ENCODE measurements at regions not wholly inside any gene's neighbourhood (a gene's known extent, or its start where the extent isn't known, plus 50 kb on each side); places are given as distances from the start of the nearest gene placed in this dataset.

GRCh38 chr4:64016893-64017292 is 392.4 kb downstream of the TECRL start:
- ATAC-seq (ENCODE audit: poor library complexity), result no peak
- POLR2A ChIA-PET, result no interaction called here
- Mint-ChIP-seq H3K27me3 (no peaks in the 10 kb centered on the region), H3K36me3 (ENCODE audit: low read depth) (no peaks in the 10 kb centered on the region), H3K4me3 (no peak overlapping the region), H3K4me1 (ENCODE audit: low read depth) (no peaks in the 10 kb centered on the region), H3K9me3 (peaks cover 2% of the 10 kb centered on the region), H3K27ac (no peak overlapping the region)
- H3K36me3 ChIP-seq (ENCODE audit: insufficient read depth, low read length), result no peaks in the 10 kb centered on the region
- no peaks in the 10 kb centered on the region for H3K27me3 ChIP-seq (ENCODE audit: control insufficient read depth in 1 of 2, insufficient read depth in 2 of 2, low read length in 2 of 2)
- peaks cover 0 to 11% of the 10 kb centered on the region in 2 experiments for H3K9me3 ChIP-seq (ENCODE audit: control insufficient read depth in 1 of 2, insufficient read depth in 1 of 2, low read length in 2 of 2)
- no peak for DNase-seq
- intact Hi-C loops (cut with DNase I, micrococcal nuclease), result no loop called here
- H3K4me1 ChIP-seq (ENCODE audit: insufficient read depth, low read length), result no peaks in the 10 kb centered on the region
- CTCF ChIA-PET, result no interaction called here
- H3K27ac ChIP-seq (ENCODE audit: low read depth in 1 of 2, low read length in 2 of 2), result no peak overlapping the region
- no peak for TF ChIP-seq CTCF (IDR thresholded peaks at IDR 0.05)
- no peak overlapping the region for H3K4me3 ChIP-seq (ENCODE audit: low read length)

DNA sequence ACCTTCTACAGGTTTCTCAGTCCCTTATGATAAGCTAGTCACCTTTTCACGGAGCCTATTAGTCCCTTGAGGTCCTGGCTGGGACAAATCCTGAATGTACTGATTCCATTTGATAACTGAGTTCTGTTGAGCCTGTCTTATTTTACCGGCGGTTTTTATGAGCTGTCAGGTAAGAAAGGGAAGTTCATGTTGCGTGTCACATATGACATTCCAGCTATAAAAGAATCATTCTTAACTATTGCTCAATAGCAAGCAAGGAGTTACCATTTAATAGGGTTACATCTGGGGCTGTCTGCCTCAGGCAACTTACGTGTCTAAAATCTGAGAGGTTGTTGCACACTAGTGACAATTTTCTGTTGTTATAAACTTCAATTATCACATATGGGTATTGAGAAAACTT is 394.6 kb downstream of the TECRL start:
- intact Hi-C loops (cut with DNase I, micrococcal nuclease), result no loop called here
- TF ChIP-seq CTCF (IDR thresholded peaks at IDR 0.05), result no peak
- no peak overlapping the region for H3K27ac Mint-ChIP-seq
- H3K4me1 ChIP-seq (ENCODE audit: insufficient read depth, low read length), result no peaks in the 10 kb centered on the region
- ChIA-PET CTCF (no interaction called here), POLR2A (no interaction called here)
- peaks cover 2% of the 10 kb centered on the region for H3K9me3 Mint-ChIP-seq
- H3K9me3 ChIP-seq (ENCODE audit: control insufficient read depth in 1 of 2, insufficient read depth in 1 of 2, low read length in 2 of 2), result peaks cover 0 to 11% of the 10 kb centered on the region in 2 experiments
- no peaks in the 10 kb centered on the region for H3K27me3 ChIP-seq (ENCODE audit: control insufficient read depth in 1 of 2, insufficient read depth in 2 of 2, low read length in 2 of 2)
- no peaks in the 10 kb centered on the region for H3K4me1 Mint-ChIP-seq (ENCODE audit: low read depth)
- H3K27me3 Mint-ChIP-seq, result no peaks in the 10 kb centered on the region
- no peaks in the 10 kb centered on the region for H3K36me3 ChIP-seq (ENCODE audit: insufficient read depth, low read length)
- H3K27ac ChIP-seq (ENCODE audit: low read depth in 1 of 2, low read length in 2 of 2), result no peak overlapping the region
- DNase-seq (no peak), ATAC-seq (ENCODE audit: poor library complexity) (no peak)
- no peak overlapping the region for H3K4me3 ChIP-seq (ENCODE audit: low read length)
- H3K36me3 Mint-ChIP-seq (ENCODE audit: low read depth), result no peaks in the 10 kb centered on the region
- no peak overlapping the region for H3K4me3 Mint-ChIP-seq

- Histone ChIP-seq H3K4me3 (ENCODE audit: low read length) (no peak overlapping the region), H3K36me3 (ENCODE audit: insufficient read depth, low read length) (no peaks in the 10 kb centered on the region), H3K4me1 (ENCODE audit: insufficient read depth, low read length) (no peaks in the 10 kb centered on the region), H3K27me3 (ENCODE audit: control insufficient read depth in 1 of 2, insufficient read depth in 2 of 2, low read length in 2 of 2) (no peaks in the 10 kb centered on the region), H3K9me3 (ENCODE audit: control insufficient read depth in 1 of 2, insufficient read depth in 1 of 2, low read length in 2 of 2) (peaks cover 3 to 9% of the 10 kb centered on the region in 2 experiments), H3K27ac (ENCODE audit: low read depth in 1 of 2, low read length in 2 of 2) (no peak overlapping the region)
- ChIA-PET POLR2A (no interaction called here), CTCF (no interaction called here)
- no peak for ATAC-seq (ENCODE audit: poor library complexity)
- no peaks in the 10 kb centered on the region for H3K36me3 Mint-ChIP-seq (ENCODE audit: low read depth)
- no peaks in the 10 kb centered on the region for H3K4me1 Mint-ChIP-seq (ENCODE audit: low read depth)
- intact Hi-C loops (cut with DNase I, micrococcal nuclease), result no loop called here
- no peak for TF ChIP-seq CTCF (IDR thresholded peaks at IDR 0.05)
- H3K27me3 Mint-ChIP-seq, result no peaks in the 10 kb centered on the region
- H3K27ac Mint-ChIP-seq, result no peak overlapping the region
- no peak for DNase-seq
- no peak overlapping the region for H3K4me3 Mint-ChIP-seq
- H3K9me3 Mint-ChIP-seq, result peaks cover 22% of the 10 kb centered on the region
These were observed 407.9 kb downstream of the TECRL start for GRCh38 chr4:64001229-64001898.

All from CD4-positive, alpha-beta T cell (primary cell).